ENCODE measurements at regions not wholly inside any gene's neighbourhood (a gene's known extent, or its start where the extent isn't known, plus 50 kb on each side); places are given as distances from the start of the nearest gene placed in this dataset.

DNA sequence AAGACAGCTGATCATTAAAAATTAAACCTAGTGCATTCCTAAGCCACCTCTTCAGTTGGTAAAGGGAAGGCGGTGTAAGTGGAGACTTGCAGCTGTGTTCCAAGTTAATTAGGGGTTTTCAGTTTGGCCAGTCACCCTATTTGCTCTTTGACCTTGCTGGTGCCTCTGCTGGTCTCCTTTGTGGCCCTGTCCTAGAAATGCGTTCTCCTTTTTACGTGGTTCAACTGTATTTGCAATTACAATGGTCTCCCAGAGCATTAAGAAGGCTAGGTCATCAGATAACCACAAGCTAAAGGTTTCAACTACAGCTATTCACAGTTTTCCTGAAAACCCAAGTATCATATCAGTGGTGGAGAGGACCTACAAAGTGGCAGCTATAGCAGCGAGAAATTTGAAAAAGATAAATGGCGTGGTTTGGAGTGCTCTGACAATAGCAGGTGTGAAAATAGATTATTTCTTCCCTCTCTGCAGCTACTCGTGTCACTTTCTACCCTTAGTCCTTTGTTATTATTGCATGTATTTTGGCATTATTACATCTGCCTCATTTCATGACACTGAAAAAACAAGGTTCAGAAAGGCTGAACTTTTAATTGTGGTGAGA, 203.5 kb upstream of the TBC1D5 start:
- TF ChIP-seq EZH2phosphoT487 (IDR thresholded peaks at IDR 0.05; ENCODE audit: unreplicated experiment) (no peak), CREB1 (CRISPR knock-in tag; IDR thresholded peaks at IDR 0.05; ENCODE audit: low read depth) (no peak), POLR2AphosphoS5 (IDR thresholded peaks at IDR 0.05; ENCODE audit: low read depth) (no peak), EZH2 (IDR thresholded peaks at IDR 0.05; ENCODE audit: low read depth, unreplicated experiment) (no peak), ZNF331 (CRISPR knock-in tag; IDR thresholded peaks at IDR 0.05; ENCODE audit: low read depth) (no peak), JUNB (IDR thresholded peaks at IDR 0.05; ENCODE audit: unreplicated experiment) (no peak), REST (IDR thresholded peaks at IDR 0.05; ENCODE audit: unreplicated experiment) (no peak)
- TF ChIP-seq, protein P1, sequence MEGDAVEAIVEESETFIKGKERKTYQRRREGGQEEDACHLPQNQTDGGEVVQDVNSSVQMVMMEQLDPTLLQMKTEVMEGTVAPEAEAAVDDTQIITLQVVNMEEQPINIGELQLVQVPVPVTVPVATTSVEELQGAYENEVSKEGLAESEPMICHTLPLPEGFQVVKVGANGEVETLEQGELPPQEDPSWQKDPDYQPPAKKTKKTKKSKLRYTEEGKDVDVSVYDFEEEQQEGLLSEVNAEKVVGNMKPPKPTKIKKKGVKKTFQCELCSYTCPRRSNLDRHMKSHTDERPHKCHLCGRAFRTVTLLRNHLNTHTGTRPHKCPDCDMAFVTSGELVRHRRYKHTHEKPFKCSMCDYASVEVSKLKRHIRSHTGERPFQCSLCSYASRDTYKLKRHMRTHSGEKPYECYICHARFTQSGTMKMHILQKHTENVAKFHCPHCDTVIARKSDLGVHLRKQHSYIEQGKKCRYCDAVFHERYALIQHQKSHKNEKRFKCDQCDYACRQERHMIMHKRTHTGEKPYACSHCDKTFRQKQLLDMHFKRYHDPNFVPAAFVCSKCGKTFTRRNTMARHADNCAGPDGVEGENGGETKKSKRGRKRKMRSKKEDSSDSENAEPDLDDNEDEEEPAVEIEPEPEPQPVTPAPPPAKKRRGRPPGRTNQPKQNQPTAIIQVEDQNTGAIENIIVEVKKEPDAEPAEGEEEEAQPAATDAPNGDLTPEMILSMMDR (conservative IDR thresholded peaks at IDR 0.05; ENCODE audit: low read depth in 2 of 2): no peak
- TF ChIP-seq, protein P2, sequence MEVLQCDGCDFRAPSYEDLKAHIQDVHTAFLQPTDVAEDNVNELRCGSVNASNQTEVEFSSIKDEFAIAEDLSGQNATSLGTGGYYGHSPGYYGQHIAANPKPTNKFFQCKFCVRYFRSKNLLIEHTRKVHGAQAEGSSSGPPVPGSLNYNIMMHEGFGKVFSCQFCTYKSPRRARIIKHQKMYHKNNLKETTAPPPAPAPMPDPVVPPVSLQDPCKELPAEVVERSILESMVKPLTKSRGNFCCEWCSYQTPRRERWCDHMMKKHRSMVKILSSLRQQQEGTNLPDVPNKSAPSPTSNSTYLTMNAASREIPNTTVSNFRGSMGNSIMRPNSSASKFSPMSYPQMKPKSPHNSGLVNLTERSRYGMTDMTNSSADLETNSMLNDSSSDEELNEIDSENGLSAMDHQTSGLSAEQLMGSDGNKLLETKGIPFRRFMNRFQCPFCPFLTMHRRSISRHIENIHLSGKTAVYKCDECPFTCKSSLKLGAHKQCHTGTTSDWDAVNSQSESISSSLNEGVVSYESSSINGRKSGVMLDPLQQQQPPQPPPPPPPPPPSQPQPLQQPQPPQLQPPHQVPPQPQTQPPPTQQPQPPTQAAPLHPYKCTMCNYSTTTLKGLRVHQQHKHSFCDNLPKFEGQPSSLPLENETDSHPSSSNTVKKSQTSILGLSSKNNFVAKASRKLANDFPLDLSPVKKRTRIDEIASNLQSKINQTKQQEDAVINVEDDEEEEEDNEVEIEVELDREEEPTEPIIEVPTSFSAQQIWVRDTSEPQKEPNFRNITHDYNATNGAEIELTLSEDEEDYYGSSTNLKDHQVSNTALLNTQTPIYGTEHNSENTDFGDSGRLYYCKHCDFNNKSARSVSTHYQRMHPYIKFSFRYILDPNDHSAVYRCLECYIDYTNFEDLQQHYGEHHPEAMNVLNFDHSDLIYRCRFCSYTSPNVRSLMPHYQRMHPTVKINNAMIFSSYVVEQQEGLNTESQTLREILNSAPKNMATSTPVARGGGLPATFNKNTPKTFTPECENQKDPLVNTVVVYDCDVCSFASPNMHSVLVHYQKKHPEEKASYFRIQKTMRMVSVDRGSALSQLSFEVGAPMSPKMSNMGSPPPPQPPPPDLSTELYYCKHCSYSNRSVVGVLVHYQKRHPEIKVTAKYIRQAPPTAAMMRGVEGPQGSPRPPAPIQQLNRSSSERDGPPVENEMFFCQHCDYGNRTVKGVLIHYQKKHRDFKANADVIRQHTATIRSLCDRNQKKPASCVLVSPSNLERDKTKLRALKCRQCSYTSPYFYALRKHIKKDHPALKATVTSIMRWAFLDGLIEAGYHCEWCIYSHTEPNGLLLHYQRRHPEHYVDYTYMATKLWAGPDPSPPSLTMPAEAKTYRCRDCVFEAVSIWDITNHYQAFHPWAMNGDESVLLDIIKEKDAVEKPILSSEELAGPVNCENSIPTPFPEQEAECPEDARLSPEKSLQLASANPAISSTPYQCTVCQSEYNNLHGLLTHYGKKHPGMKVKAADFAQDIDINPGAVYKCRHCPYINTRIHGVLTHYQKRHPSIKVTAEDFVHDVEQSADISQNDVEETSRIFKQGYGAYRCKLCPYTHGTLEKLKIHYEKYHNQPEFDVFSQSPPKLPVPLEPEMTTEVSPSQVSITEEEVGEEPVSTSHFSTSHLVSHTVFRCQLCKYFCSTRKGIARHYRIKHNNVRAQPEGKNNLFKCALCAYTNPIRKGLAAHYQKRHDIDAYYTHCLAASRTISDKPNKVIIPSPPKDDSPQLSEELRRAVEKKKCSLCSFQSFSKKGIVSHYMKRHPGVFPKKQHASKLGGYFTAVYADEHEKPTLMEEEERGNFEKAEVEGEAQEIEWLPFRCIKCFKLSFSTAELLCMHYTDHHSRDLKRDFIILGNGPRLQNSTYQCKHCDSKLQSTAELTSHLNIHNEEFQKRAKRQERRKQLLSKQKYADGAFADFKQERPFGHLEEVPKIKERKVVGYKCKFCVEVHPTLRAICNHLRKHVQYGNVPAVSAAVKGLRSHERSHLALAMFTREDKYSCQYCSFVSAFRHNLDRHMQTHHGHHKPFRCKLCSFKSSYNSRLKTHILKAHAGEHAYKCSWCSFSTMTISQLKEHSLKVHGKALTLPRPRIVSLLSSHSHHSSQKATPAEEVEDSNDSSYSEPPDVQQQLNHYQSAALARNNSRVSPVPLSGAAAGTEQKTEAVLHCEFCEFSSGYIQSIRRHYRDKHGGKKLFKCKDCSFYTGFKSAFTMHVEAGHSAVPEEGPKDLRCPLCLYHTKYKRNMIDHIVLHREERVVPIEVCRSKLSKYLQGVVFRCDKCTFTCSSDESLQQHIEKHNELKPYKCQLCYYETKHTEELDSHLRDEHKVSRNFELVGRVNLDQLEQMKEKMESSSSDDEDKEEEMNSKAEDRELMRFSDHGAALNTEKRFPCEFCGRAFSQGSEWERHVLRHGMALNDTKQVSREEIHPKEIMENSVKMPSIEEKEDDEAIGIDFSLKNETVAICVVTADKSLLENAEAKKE (CRISPR knock-in tag; IDR thresholded peaks at IDR 0.05): no peak
- TF ChIP-seq, protein P3, sequence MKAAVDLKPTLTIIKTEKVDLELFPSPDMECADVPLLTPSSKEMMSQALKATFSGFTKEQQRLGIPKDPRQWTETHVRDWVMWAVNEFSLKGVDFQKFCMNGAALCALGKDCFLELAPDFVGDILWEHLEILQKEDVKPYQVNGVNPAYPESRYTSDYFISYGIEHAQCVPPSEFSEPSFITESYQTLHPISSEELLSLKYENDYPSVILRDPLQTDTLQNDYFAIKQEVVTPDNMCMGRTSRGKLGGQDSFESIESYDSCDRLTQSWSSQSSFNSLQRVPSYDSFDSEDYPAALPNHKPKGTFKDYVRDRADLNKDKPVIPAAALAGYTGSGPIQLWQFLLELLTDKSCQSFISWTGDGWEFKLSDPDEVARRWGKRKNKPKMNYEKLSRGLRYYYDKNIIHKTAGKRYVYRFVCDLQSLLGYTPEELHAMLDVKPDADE (IDR thresholded peaks at IDR 0.05): no peak
